Naive thymus-derived CD4-positive, alpha-beta T cell (primary cell): ENCODE measurements at regions not wholly inside any gene's neighbourhood (a gene's known extent, or its start where the extent isn't known, plus 50 kb on each side); places are given as distances from the start of the nearest gene placed in this dataset.

Experiments
- ATAC-seq: fragments of 150-1000 bp; cut with Tn5 transposase; 2 replicates; pipeline ENCODE4 v1.10.0; 2021; ENCODE audit warnings: mild to moderate bottlenecking, moderate library complexity
- CTCF ChIA-PET: fragments of 350-600 bp; sonication (Branson Sonifier 250); formaldehyde crosslinking; loops from one replicate; lab custom pipeline; 2021; ENCODE audit warnings: antibody characterized with exemption; lab: Charles Lee
- POLR2A ChIA-PET: fragments of 350-600 bp; sonication (Branson Sonifier 250); formaldehyde crosslinking; loops from one replicate; lab custom pipeline; 2021; ENCODE audit warnings: antibody characterized with exemption, inconsistent platforms; lab: Charles Lee
- DNase-seq, 9 donors: peaks; one replicate each; pipeline versions ENCODE4 v3.0.0 to v3.0.0-alpha.2; 2020 to 2022; ENCODE audit warnings: mixed read lengths in 1 of 9
- H3K27ac ChIP-seq: one replicate; pipeline ENCODE4 v1.7.0; 2013; ENCODE audit warnings: mild to moderate bottlenecking, low read depth, low read length, moderate library complexity
- H3K27me3 ChIP-seq, 2 donors: one replicate each; pipeline ENCODE4 v1.7.0; 2013; ENCODE audit warnings: low read length in 2 of 2, mild to moderate bottlenecking in 2 of 2, moderate library complexity in 2 of 2; ENCODE audit not compliant: control insufficient read depth in 2 of 2, insufficient read depth in 2 of 2
- H3K36me3 ChIP-seq, 3 experiments: 1 replicate in 2 of 3; 2 replicates in 1 of 3; pipeline ENCODE4 v1.7.0; 2013; ENCODE audit warnings: low read length in 3 of 3, mild to moderate bottlenecking in 3 of 3, moderate library complexity in 1 of 3; ENCODE audit not compliant: insufficient read depth in 3 of 3, control insufficient read depth in 2 of 3
- H3K4me1 ChIP-seq, 2 donors: one replicate each; pipeline ENCODE4 v1.7.0; 2013; ENCODE audit warnings: low read length in 2 of 2, mild to moderate bottlenecking in 2 of 2, moderate library complexity in 1 of 2; ENCODE audit not compliant: control insufficient read depth in 2 of 2, insufficient read depth in 2 of 2
- H3K4me3 ChIP-seq: 2 replicates; pipeline ENCODE4 v1.7.0; 2013; ENCODE audit warnings: mild to moderate bottlenecking, low read length
- H3K9me3 ChIP-seq, 3 experiments: 1 replicate in 2 of 3; 2 replicates in 1 of 3; pipeline ENCODE4 v1.7.0; 2013; ENCODE audit warnings: low read length in 3 of 3; ENCODE audit not compliant: control insufficient read depth in 2 of 3
- H3K27ac Mint-ChIP-seq, 9 donors: one replicate each; pipeline ENCODE4 v1.8.0; 2020 to 2022; ENCODE audit warnings: mixed read lengths in 9 of 9, mild to moderate bottlenecking in 8 of 9, moderate library complexity in 5 of 9, inconsistent platforms in 2 of 9
- H3K27me3 Mint-ChIP-seq, 5 donors: one replicate each; pipeline ENCODE4 v1.8.0; 2021 to 2022; ENCODE audit warnings: mixed read lengths in 5 of 5, mild to moderate bottlenecking in 1 of 5
- H3K36me3 Mint-ChIP-seq, 5 donors: one replicate each; pipeline ENCODE4 v1.8.0; 2020 to 2022; ENCODE audit warnings: mixed read lengths in 5 of 5, mild to moderate bottlenecking in 3 of 5, inconsistent platforms in 1 of 5
- H3K4me1 Mint-ChIP-seq, 7 donors: one replicate each; pipeline ENCODE4 v1.8.0; 2020 to 2022; ENCODE audit warnings: mixed read lengths in 7 of 7, mild to moderate bottlenecking in 3 of 7, inconsistent platforms in 1 of 7
- H3K4me3 Mint-ChIP-seq, 10 donors: one replicate each; pipeline ENCODE4 v1.8.0; 2020 to 2022; ENCODE audit warnings: mild to moderate bottlenecking in 10 of 10, mixed read lengths in 10 of 10, moderate library complexity in 6 of 10, inconsistent platforms in 2 of 10
- H3K9me3 Mint-ChIP-seq, 11 donors: one replicate each; pipeline ENCODE4 v1.8.0; 2020 to 2022; ENCODE audit warnings: mixed read lengths in 11 of 11, mild to moderate bottlenecking in 4 of 11, inconsistent platforms in 1 of 11, moderate library complexity in 1 of 11
- intact Hi-C, 2 donors: fragments of 100-400 bp; cut with micrococcal nuclease; formaldehyde crosslinking; loops; one replicate each; pipeline ENCODE4 v1.15.1; 2023

- ChIA-PET CTCF (no interaction called here), POLR2A (no interaction called here)
- H3K4me3 ChIP-seq: no peak overlapping the region
- Mint-ChIP-seq H3K9me3 (peaks cover 0 to 40% (median 14%) of the 10 kb centered on the region in 11 donors), H3K4me3 (no peak overlapping the region), H3K27me3 (peaks cover 0 to 15% (median 6%) of the 10 kb centered on the region in 5 donors), H3K4me1 (no peaks in the 10 kb centered on the region), H3K36me3 (peaks cover 0 to 16% (median 5%) of the 10 kb centered on the region in 5 donors), H3K27ac (no peak overlapping the region)
- H3K4me1 ChIP-seq: no peaks in the 10 kb centered on the region
- intact Hi-C loops: no loop called here
- peaks cover 0 to 32% (median 3%) of the 10 kb centered on the region in 3 experiments for H3K9me3 ChIP-seq
- no peak overlapping the region for H3K27ac ChIP-seq
- ATAC-seq (no peak), DNase-seq (no peak)
- H3K36me3 ChIP-seq: no peaks in the 10 kb centered on the region
- H3K27me3 ChIP-seq: no peaks in the 10 kb centered on the region
These were observed 238.3 kb downstream of the MATN1 start for GRCh38 chr1:30485072-30485471.

GRCh38 chr1:30484668-30485067 lies 238.7 kb downstream of the MATN1 start:
- Mint-ChIP-seq H3K9me3 (peaks cover 0 to 42% (median 14%) of the 10 kb centered on the region in 11 donors), H3K27ac (no peak overlapping the region), H3K36me3 (peaks cover 0 to 13% (median 5%) of the 10 kb centered on the region in 5 donors), H3K27me3 (peaks cover 0 to 12% (median 8%) of the 10 kb centered on the region in 5 donors), H3K4me1 (no peaks in the 10 kb centered on the region), H3K4me3 (no peak overlapping the region)
- DNase-seq (no peak), ATAC-seq (no peak)
- Histone ChIP-seq H3K27ac (no peak overlapping the region), H3K4me3 (no peak overlapping the region), H3K36me3 (no peaks in the 10 kb centered on the region), H3K4me1 (no peaks in the 10 kb centered on the region), H3K27me3 (no peaks in the 10 kb centered on the region), H3K9me3 (peaks cover 0 to 36% (median 3%) of the 10 kb centered on the region in 3 experiments)
- intact Hi-C loops: no loop called here
- ChIA-PET CTCF (no interaction called here), POLR2A (no interaction called here)

GRCh38 chr1:30479575-30479974 lies 243.8 kb downstream of the MATN1 start:
- ChIA-PET POLR2A (no interaction called here), CTCF (no interaction called here)
- no peak overlapping the region for H3K4me3 Mint-ChIP-seq
- H3K4me1 ChIP-seq: no peaks in the 10 kb centered on the region
- no peaks in the 10 kb centered on the region for H3K27me3 ChIP-seq
- peaks cover 0 to 13% (median 5%) of the 10 kb centered on the region in 5 donors for H3K36me3 Mint-ChIP-seq
- peaks cover 0 to 42% (median 14%) of the 10 kb centered on the region in 11 donors for H3K9me3 Mint-ChIP-seq
- DNase-seq (no peak), ATAC-seq (no peak)
- no peak overlapping the region for H3K27ac ChIP-seq
- peaks cover 0 to 36% (median 3%) of the 10 kb centered on the region in 3 experiments for H3K9me3 ChIP-seq
- peaks cover 0 to 16% (median 12%) of the 10 kb centered on the region in 5 donors for H3K27me3 Mint-ChIP-seq
- no peak overlapping the region for H3K27ac Mint-ChIP-seq
- no peaks in the 10 kb centered on the region for H3K4me1 Mint-ChIP-seq
- intact Hi-C loops: no loop called here
- H3K4me3 ChIP-seq: no peak overlapping the region
- H3K36me3 ChIP-seq: no peaks in the 10 kb centered on the region

GRCh38 chr1:30478799-30479563 lies 244.4 kb downstream of the MATN1 start:
- intact Hi-C loops: no loop called here
- ChIA-PET CTCF (no interaction called here), POLR2A (no interaction called here)
- peaks cover 0 to 14% (median 12%) of the 10 kb centered on the region in 5 donors for H3K27me3 Mint-ChIP-seq
- H3K9me3 Mint-ChIP-seq: peaks cover 0 to 40% (median 14%) of the 10 kb centered on the region in 11 donors
- no peaks in the 10 kb centered on the region for H3K4me1 Mint-ChIP-seq
- no peak overlapping the region for H3K27ac Mint-ChIP-seq
- H3K27ac ChIP-seq: no peak overlapping the region
- peaks cover 0 to 13% (median 5%) of the 10 kb centered on the region in 5 donors for H3K36me3 Mint-ChIP-seq
- H3K27me3 ChIP-seq: no peaks in the 10 kb centered on the region
- no peak overlapping the region for H3K4me3 Mint-ChIP-seq
- no peak for DNase-seq
- H3K4me1 ChIP-seq: no peaks in the 10 kb centered on the region
- H3K9me3 ChIP-seq: peaks cover 0 to 36% (median 3%) of the 10 kb centered on the region in 3 experiments
- H3K36me3 ChIP-seq: no peaks in the 10 kb centered on the region
- no peak for ATAC-seq
- H3K4me3 ChIP-seq: no peak overlapping the region

- no peaks in the 10 kb centered on the region for H3K27me3 ChIP-seq
- peaks cover 0 to 32% (median 3%) of the 10 kb centered on the region in 3 experiments for H3K9me3 ChIP-seq
- peaks cover 0 to 13% (median 8%) of the 10 kb centered on the region in 5 donors for H3K27me3 Mint-ChIP-seq
- CTCF ChIA-PET: no interaction called here
- DNase-seq: no peak
- peaks cover 0 to 13% (median 5%) of the 10 kb centered on the region in 5 donors for H3K36me3 Mint-ChIP-seq
- no peak overlapping the region for H3K27ac Mint-ChIP-seq
- no peak overlapping the region for H3K4me3 ChIP-seq
- no peak overlapping the region for H3K4me3 Mint-ChIP-seq
- peaks cover 0 to 34% (median 14%) of the 10 kb centered on the region in 11 donors for H3K9me3 Mint-ChIP-seq
- POLR2A ChIA-PET: no interaction called here
- no peak overlapping the region for H3K27ac ChIP-seq
- H3K36me3 ChIP-seq: no peaks in the 10 kb centered on the region
- no peak for ATAC-seq
- intact Hi-C loops: no loop called here
- H3K4me1 Mint-ChIP-seq: no peaks in the 10 kb centered on the region
- no peaks in the 10 kb centered on the region for H3K4me1 ChIP-seq
These were observed 245.1 kb downstream of the MATN1 start for GRCh38 chr1:30478283-30478682.

- no peak for ATAC-seq
These were observed 245.8 kb downstream of the MATN1 start for GRCh38 chr1:30477588-30477987.

More at GRCh38 chr1:30477588-30477987, 245.8 kb downstream of the MATN1 start:
- Histone ChIP-seq H3K4me1 (no peaks in the 10 kb centered on the region), H3K9me3 (peaks cover 0 to 25% (median 3%) of the 10 kb centered on the region in 3 experiments), H3K4me3 (no peak overlapping the region), H3K36me3 (no peaks in the 10 kb centered on the region), H3K27ac (no peak overlapping the region), H3K27me3 (no peaks in the 10 kb centered on the region)
- ChIA-PET CTCF (no interaction called here), POLR2A (no interaction called here)
- Mint-ChIP-seq H3K27ac (no peak overlapping the region), H3K27me3 (peaks cover 0 to 17% (median 5%) of the 10 kb centered on the region in 5 donors), H3K4me3 (no peak overlapping the region), H3K4me1 (no peaks in the 10 kb centered on the region), H3K36me3 (peaks cover 0 to 13% (median 5%) of the 10 kb centered on the region in 5 donors), H3K9me3 (peaks cover 0 to 28% (median 13%) of the 10 kb centered on the region in 11 donors)
- intact Hi-C loops: no loop called here
- DNase-seq: no peak
